RWPE2 (cell line): ENCODE measurements at regions not wholly inside any gene's neighbourhood (a gene's known extent, or its start where the extent isn't known, plus 50 kb on each side); places are given as distances from the start of the nearest gene placed in this dataset.

Experiments used
- ATAC-seq: fragments of 200-7000 bp; cut with Tn5 transposase; 3 replicates; pipeline ENCODE4 v1.9.1; 2021; ENCODE audit warnings: low read depth
- DNase-seq: peaks from one replicate; pipeline ENCODE4 v3.0.0-alpha.2; 2020; ENCODE audit warnings: low spot score
- H3K27ac ChIP-seq: fragments of 450-650 bp; 2 replicates; pipeline ENCODE4 v1.5.1; 2017; ENCODE audit warnings: mild to moderate bottlenecking; ENCODE audit not compliant: poor library complexity, severe bottlenecking
- H3K27me3 ChIP-seq: fragments of 250-450 bp; sonication (Bioruptor Pico); 2 replicates; pipeline ENCODE4 v1.5.1; 2021; ENCODE audit warnings: mild to moderate bottlenecking, moderate library complexity; ENCODE audit not compliant: insufficient read depth, poor library complexity, severe bottlenecking
- H3K36me3 ChIP-seq: fragments of 250-450 bp; sonication (Bioruptor Pico); 2 replicates; pipeline ENCODE4 v1.5.1; 2020; ENCODE audit warnings: low read depth, mild to moderate bottlenecking, moderate library complexity
- H3K4me1 ChIP-seq: fragments of 250-450 bp; sonication (Bioruptor Pico); 2 replicates; pipeline ENCODE4 v1.5.1; 2021; ENCODE audit warnings: mild to moderate bottlenecking, moderate library complexity; ENCODE audit not compliant: insufficient read depth, poor library complexity, severe bottlenecking
- H3K4me3 ChIP-seq: fragments of 250-450 bp; sonication (Bioruptor Pico); 2 replicates; pipeline ENCODE4 v1.5.1; 2021; ENCODE audit warnings: mild to moderate bottlenecking, moderate library complexity; ENCODE audit not compliant: severe bottlenecking
- H3K9me3 ChIP-seq: fragments of 250-450 bp; sonication (Bioruptor Pico); 2 replicates; pipeline ENCODE4 v1.5.1; 2021; ENCODE audit warnings: mild to moderate bottlenecking, moderate library complexity; ENCODE audit not compliant: severe bottlenecking
- TF ChIP-seq, protein P1 (sequence below): fragments of 450-650 bp; IDR thresholded peaks from one replicate; pipeline ENCODE4 v1.5.1; 2017; ENCODE audit warnings: mild to moderate bottlenecking, moderate library complexity; ENCODE audit not compliant: poor library complexity, severe bottlenecking

DNA sequence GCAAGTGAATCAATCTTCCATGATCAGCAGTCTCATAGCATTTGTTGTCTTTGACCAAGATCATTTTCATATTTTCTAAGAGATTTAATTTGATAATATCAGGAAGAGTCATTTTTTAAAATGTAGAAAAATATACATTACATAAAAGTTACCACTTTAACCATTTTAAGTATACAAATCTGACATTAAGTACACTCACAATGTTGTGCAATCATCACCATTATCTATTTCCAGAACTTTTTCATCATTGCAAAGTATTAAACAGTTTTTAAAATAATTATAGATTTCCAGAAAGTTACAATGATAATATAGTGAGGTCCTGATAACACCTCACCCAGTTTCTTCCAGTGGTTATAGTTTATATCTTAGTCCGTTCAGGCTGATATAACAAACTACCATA, 222.5 kb upstream of the RHOBTB1 start:
- no peak for DNase-seq
- TF ChIP-seq, protein P1, sequence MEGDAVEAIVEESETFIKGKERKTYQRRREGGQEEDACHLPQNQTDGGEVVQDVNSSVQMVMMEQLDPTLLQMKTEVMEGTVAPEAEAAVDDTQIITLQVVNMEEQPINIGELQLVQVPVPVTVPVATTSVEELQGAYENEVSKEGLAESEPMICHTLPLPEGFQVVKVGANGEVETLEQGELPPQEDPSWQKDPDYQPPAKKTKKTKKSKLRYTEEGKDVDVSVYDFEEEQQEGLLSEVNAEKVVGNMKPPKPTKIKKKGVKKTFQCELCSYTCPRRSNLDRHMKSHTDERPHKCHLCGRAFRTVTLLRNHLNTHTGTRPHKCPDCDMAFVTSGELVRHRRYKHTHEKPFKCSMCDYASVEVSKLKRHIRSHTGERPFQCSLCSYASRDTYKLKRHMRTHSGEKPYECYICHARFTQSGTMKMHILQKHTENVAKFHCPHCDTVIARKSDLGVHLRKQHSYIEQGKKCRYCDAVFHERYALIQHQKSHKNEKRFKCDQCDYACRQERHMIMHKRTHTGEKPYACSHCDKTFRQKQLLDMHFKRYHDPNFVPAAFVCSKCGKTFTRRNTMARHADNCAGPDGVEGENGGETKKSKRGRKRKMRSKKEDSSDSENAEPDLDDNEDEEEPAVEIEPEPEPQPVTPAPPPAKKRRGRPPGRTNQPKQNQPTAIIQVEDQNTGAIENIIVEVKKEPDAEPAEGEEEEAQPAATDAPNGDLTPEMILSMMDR: no peak
- Histone ChIP-seq H3K4me1 (no peaks in the 10 kb centered on the region), H3K27ac (no peak overlapping the region), H3K9me3 (no peaks in the 10 kb centered on the region), H3K4me3 (no peak overlapping the region), H3K27me3 (no peaks in the 10 kb centered on the region), H3K36me3 (no peaks in the 10 kb centered on the region)
- ATAC-seq: no peak

GRCh38 chr10:61166065-61166464, 222.1 kb upstream of the RHOBTB1 start:
- H3K36me3 ChIP-seq: no peaks in the 10 kb centered on the region
- H3K27me3 ChIP-seq: no peaks in the 10 kb centered on the region
- TF ChIP-seq, protein P1: no peak
- no peak overlapping the region for H3K27ac ChIP-seq
- no peaks in the 10 kb centered on the region for H3K4me1 ChIP-seq
- no peaks in the 10 kb centered on the region for H3K9me3 ChIP-seq
- H3K4me3 ChIP-seq: no peak overlapping the region
- no peak for DNase-seq
- ATAC-seq: no peak

DNA sequence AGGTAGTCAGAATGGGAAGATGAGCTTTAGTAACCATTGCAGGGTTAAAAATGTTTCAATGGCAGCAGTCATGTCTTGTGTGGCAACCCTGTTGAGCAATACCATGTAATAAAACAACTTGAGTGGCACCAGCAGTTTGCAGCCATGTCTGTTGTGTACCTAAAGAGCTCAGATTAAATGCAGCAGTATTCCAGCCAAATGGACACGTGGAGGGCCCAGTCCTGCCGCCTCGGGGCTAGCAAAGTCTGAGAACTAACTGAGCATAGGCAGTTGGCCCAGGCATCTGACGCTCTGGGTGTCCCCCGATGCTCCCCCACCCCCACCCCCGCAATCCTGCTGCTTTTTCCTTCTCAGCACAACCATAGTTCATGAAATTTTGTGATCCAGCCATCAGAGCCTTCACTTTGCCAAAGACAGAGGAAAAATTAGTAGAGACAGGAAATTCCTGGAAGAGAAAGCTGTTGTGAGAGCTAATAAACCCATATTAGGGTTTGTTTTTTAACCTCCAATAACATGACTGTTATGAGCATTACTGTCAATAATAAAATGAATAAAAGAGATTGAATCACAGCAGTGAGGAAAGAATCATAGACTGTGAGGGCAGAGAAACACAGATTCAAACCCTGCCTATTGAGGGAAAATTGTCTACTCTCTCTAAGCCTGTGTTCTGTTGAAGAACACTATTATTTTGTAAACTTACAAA, 220.6 kb upstream of the RHOBTB1 start:
- DNase-seq (no peak), ATAC-seq (peak; percentile 46; the same call in 1 of the 3 replicates)
- no peak overlapping the region for H3K4me3 ChIP-seq
- H3K27ac ChIP-seq: no peak overlapping the region
- H3K27me3 ChIP-seq: no peaks in the 10 kb centered on the region
- H3K9me3 ChIP-seq: no peaks in the 10 kb centered on the region
- TF ChIP-seq, protein P1: no peak
- H3K36me3 ChIP-seq: no peaks in the 10 kb centered on the region
- H3K4me1 ChIP-seq: no peaks in the 10 kb centered on the region

DNA sequence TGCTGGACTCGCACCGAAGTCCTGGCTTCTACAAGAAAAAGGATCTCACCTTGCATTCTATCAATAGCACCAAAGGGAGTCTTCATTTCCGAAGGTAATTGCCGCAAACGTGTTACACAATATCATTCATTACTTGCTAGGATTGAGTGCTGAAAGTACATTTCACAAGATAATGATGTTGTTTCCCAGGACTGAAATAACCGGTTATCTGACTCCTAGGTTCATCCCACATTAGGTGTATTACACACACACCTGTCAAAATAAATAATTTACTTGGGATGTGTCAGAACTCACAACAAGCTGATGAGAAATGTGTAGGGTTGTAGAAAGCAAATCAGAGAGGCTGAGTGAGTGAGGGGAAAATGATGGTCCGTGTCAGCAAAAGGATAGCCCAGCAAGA, 219.4 kb upstream of the RHOBTB1 start:
- H3K36me3 ChIP-seq: no peaks in the 10 kb centered on the region
- no peak for ATAC-seq
- TF ChIP-seq, protein P1: no peak
- no peak overlapping the region for H3K4me3 ChIP-seq
- H3K9me3 ChIP-seq: no peaks in the 10 kb centered on the region
- no peak for DNase-seq
- H3K4me1 ChIP-seq: no peaks in the 10 kb centered on the region
- H3K27me3 ChIP-seq: no peaks in the 10 kb centered on the region
- no peak overlapping the region for H3K27ac ChIP-seq

- no peak overlapping the region for H3K4me3 ChIP-seq
- H3K27ac ChIP-seq: no peak overlapping the region
- no peaks in the 10 kb centered on the region for H3K36me3 ChIP-seq
- ATAC-seq (no peak), DNase-seq (no peak)
- no peaks in the 10 kb centered on the region for H3K9me3 ChIP-seq
- H3K27me3 ChIP-seq: no peaks in the 10 kb centered on the region
- H3K4me1 ChIP-seq: no peaks in the 10 kb centered on the region
- TF ChIP-seq, protein P1: no peak
Measured at GRCh38 chr10:61160253-61160652, 216.3 kb upstream of the RHOBTB1 start.
